ENCODE measurements at regions not wholly inside any gene's neighbourhood (a gene's known extent, or its start where the extent isn't known, plus 50 kb on each side); places are given as distances from the start of the nearest gene placed in this dataset.

GRCh38 chr13:33485247-33485646, 199.7 kb upstream of the STARD13 start:
- TF ChIP-seq REST (IDR thresholded peaks at IDR 0.05; ENCODE audit: insufficient read depth in 1 of 2, low read depth in 2 of 2, low read length in 2 of 2), result no peak
- no peak for TF ChIP-seq SIN3A (IDR thresholded peaks at IDR 0.05; ENCODE audit: borderline replicate concordance, insufficient read depth, low read length)
- no peak for TF ChIP-seq FOXP2 (optimal IDR thresholded peaks at IDR 0.05; ENCODE audit: borderline replicate concordance, extremely low read depth, extremely low read length, insufficient read depth)
- no peak for TF ChIP-seq POLR2AphosphoS5 (IDR thresholded peaks at IDR 0.05; ENCODE audit: low read depth, low read length)
- no peak for TF ChIP-seq TAF1 (IDR thresholded peaks at IDR 0.05; ENCODE audit: borderline replicate concordance, insufficient read depth, low read length)

- TF ChIP-seq POLR2AphosphoS5 (IDR thresholded peaks at IDR 0.05; ENCODE audit: low read depth, low read length), result no peak
- no peak for TF ChIP-seq REST (IDR thresholded peaks at IDR 0.05; ENCODE audit: insufficient read depth in 1 of 2, low read depth in 2 of 2, low read length in 2 of 2)
- TF ChIP-seq FOXP2 (optimal IDR thresholded peaks at IDR 0.05; ENCODE audit: borderline replicate concordance, extremely low read depth, extremely low read length, insufficient read depth), result no peak
- no peak for TF ChIP-seq SIN3A (IDR thresholded peaks at IDR 0.05; ENCODE audit: borderline replicate concordance, insufficient read depth, low read length)
- no peak for TF ChIP-seq TAF1 (IDR thresholded peaks at IDR 0.05; ENCODE audit: borderline replicate concordance, insufficient read depth, low read length)
Observed at GRCh38 chr13:33487575-33488243, 202.2 kb upstream of the STARD13 start.

GRCh38 chr13:33489563-33489962, 204.0 kb upstream of the STARD13 start:
- TF ChIP-seq POLR2AphosphoS5 (IDR thresholded peaks at IDR 0.05; ENCODE audit: low read depth, low read length) (no peak), SIN3A (IDR thresholded peaks at IDR 0.05; ENCODE audit: borderline replicate concordance, insufficient read depth, low read length) (no peak), FOXP2 (optimal IDR thresholded peaks at IDR 0.05; ENCODE audit: borderline replicate concordance, extremely low read depth, extremely low read length, insufficient read depth) (no peak), REST (IDR thresholded peaks at IDR 0.05; ENCODE audit: insufficient read depth in 1 of 2, low read depth in 2 of 2, low read length in 2 of 2) (no peak), TAF1 (IDR thresholded peaks at IDR 0.05; ENCODE audit: borderline replicate concordance, insufficient read depth, low read length) (no peak)

- TF ChIP-seq FOXP2 (optimal IDR thresholded peaks at IDR 0.05; ENCODE audit: borderline replicate concordance, extremely low read depth, extremely low read length, insufficient read depth), result no peak
- no peak for TF ChIP-seq POLR2AphosphoS5 (IDR thresholded peaks at IDR 0.05; ENCODE audit: low read depth, low read length)
- TF ChIP-seq SIN3A (IDR thresholded peaks at IDR 0.05; ENCODE audit: borderline replicate concordance, insufficient read depth, low read length), result no peak
- TF ChIP-seq TAF1 (IDR thresholded peaks at IDR 0.05; ENCODE audit: borderline replicate concordance, insufficient read depth, low read length), result no peak
- no peak for TF ChIP-seq REST (IDR thresholded peaks at IDR 0.05; ENCODE audit: insufficient read depth in 1 of 2, low read depth in 2 of 2, low read length in 2 of 2)
Observed at GRCh38 chr13:33490461-33491327, 205.1 kb upstream of the STARD13 start.
